ENCODE measurements at regions not wholly inside any gene's neighbourhood (a gene's known extent, or its start where the extent isn't known, plus 50 kb on each side); places are given as distances from the start of the nearest gene placed in this dataset.

DNA sequence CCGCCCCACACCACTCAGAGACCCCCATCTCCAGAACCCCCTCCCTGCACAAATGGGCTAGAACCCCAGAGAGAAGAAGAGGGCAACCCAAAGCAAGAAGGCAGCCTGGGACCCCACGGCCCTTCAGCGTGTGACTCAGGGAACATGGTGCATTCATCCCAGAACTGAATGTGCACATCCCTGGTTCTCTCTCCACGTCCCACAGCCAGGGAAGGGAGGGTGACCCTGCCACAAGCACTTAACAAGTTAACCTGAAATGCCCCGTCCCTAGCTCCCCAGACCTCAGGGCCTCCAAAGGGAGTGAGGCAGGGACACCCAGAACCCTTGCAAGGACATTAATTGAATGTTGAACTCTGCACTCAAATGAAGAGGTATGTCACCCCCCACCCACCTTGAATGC lies 202.5 kb upstream of the TNRC6C start (continued):
- TF ChIP-seq RNF2 (IDR thresholded peaks at IDR 0.05; ENCODE audit: borderline replicate concordance, low read depth, low read length, missing control alignments, poor library complexity, severe bottlenecking) (no peak), SAP30 (IDR thresholded peaks at IDR 0.05; ENCODE audit: insufficient read depth, insufficient replicate concordance, low read length) (no peak), TBP (IDR thresholded peaks at IDR 0.05; ENCODE audit: low read depth, low read length) (no peak)
